HG02798 (cell line): ENCODE measurements at regions not wholly inside any gene's neighbourhood (a gene's known extent, or its start where the extent isn't known, plus 50 kb on each side); places are given as distances from the start of the nearest gene placed in this dataset.
"Not testable (repeated sequence)": the region's sequence is repeated elsewhere in the genome, so short reads cannot be mapped to it uniquely, and the experiment has no call there.

Experiments
- ATAC-seq: cut with Tn5 transposase; IDR thresholded peaks from one replicate; pipeline ENCODE4 v1.9.1; 2021; ENCODE audit warnings: mild to moderate bottlenecking; ENCODE audit not compliant: unreplicated experiment, poor library complexity

DNA sequence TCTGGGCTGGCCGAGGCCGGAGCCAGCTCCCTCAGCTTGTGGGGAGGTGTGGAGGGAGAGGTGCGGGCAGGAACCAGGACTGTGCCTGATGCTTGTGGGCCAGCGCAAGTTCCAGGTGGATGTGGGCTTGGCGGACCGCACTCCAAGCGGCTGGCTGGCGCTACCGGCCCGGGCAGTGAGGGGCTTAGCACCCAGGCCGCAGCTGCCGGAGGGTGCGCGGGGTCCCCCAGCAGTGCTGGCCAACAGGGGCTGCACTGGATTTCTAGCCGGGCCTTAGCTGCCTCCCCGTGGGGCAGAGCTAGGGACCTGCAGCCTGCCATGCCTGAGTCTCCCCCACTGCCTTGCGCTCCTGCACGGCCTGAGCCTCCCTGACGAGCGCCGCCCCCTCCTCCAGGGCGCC, 242.8 kb downstream of the CCSER2 start:
- no peak for ATAC-seq

DNA sequence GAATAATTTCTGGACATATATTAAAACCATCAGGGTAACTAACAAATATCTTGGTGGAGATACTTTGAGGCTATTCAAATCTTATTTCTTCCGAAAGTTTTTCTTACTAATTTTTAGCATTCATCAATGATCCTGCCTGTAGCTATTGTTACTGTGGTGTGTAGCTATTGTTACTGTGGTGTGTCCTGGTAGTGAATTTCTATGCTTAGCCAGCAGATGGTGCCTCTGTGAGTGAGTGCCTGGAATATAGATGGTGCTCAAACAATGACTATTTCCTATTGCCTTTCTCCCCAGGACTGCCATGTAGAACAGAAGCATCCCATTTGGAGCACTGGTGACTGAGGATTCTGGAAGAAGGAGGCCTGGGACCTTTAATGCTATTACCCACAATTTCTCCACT, 245.7 kb downstream of the CCSER2 start:
- ATAC-seq = no peak

DNA sequence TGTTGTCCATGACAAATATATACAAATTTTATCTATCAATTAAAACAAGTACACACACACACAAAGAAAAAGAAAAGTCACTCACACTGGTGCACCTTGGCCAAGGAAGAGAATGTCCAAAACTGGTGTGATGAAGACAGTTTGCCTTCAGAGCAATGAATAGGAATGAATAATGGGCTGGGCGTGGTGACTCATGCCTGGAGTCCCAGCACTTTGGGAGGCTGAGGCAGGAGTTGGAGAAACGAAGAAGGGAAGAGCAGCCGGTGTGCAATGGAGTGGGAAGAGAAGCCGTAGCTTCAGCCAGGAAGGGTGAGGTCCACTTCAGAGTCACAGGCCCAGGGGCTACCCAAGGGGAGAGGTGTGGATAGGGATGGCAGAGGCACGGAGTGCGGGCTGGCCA, 253.6 kb downstream of the CCSER2 start:
- no peak for ATAC-seq

DNA sequence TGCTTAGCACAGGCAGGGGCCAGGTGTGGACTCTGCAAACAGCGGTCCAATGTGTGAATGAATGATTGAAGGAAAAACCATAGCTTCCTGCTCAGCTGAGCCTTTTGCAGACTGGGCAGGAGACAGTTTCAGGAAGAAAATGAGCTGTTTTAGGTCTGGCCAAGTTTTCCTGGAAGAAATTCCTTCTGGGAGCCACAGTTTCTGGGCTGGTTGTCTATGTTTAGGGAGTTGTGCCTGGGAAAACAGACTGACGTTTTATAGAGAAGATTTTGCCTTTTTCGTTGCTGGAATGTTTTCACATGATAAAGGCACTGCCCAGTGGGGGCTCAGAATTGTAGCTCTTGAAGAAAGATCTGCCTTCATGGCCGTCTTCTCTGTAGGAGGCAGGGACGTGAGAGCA, 255.1 kb downstream of the CCSER2 start:
- ATAC-seq = no peak

DNA sequence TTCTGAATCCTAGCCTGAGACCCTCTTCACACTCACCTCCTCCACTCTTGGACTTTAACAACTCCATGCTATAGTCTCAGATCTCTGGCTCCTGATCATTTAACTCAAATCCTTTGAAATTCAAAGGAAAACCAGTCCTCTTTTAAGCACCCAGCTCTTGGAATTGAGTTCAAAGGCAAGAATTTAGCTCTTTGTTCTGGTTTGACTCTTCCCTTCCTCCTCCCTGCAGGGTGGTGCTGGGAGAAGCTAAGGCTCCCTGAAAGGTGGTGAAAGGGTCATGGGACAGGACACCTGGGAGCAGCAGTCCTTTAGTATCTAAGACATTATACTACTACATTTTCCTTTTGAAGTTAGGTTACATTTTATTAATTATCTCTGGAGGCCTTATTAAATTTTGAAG, 259.4 kb downstream of the CCSER2 start:
- ATAC-seq = no peak

DNA sequence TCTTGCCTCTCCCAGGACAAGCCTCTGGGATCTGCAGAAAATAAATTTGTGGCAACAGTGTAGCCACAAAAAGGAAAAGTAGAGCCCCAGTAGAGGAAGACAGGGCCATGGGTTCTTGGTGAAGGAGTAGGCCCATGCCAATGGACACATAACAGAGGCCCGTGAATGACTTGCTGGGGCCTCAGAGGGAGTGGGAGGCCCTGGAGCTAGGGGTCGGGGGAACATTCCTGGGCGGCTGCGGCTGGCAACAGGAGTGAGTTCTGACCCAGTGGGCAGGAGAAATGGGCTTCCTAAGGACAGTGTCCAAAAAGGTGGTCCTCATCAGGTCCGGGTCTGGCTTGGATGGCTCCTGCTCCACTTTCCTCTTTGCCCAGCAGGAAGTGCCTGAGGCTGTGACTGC, 260.0 kb downstream of the CCSER2 start:
- no peak for ATAC-seq

DNA sequence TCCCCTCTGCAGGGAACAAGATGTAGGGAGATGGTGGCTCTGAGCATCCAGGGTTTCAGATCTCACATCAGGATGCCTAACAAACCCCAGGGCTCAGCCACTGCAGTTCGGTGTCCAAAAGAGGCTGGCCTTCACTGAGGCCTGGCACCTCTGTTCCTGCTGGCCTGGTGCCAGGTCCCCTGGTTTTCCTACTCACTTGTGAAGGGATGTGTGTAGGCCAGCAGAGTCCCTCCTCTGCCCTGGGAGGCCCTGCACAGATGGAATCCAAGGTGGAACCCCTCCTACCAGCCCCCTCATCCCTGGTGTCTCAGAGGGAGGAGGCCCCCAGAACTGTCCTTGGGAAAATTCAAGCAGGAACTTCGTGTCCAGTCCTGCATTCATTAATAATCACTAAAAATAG, 260.6 kb downstream of the CCSER2 start:
- ATAC-seq = no peak

DNA sequence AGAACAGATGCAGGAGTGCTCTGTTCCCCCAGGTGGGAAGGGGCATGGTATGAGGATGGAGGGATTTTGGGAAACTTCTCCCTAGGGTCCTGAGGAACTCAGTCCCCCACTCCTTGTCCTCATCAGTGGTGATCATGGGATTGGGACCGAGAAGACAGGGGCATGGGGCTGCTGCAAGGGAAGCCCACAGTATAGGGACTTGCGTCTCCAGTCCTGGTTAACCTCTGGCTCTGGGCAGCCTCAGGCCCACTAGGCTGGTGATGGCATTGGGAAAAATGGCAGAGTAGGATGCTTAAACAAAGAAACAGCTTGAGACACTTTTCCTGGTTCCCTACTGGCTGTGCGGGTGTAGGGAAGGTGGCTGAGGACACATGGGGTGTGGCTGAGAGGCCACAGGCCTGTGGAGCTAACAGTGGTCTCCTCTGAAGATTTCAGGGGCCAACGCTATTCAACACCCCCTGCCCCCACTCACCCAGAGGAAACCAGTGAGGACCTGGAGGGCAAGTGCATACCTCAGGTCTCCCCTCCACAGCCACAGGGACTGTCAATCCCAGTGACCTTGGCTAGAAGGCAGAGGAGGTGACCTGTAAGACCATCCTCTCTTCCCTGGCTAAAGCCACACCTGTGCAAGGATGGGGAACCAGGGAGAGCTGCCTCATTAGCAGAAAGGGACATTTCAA, 261.3 kb downstream of the CCSER2 start:
- ATAC-seq = no peak

DNA sequence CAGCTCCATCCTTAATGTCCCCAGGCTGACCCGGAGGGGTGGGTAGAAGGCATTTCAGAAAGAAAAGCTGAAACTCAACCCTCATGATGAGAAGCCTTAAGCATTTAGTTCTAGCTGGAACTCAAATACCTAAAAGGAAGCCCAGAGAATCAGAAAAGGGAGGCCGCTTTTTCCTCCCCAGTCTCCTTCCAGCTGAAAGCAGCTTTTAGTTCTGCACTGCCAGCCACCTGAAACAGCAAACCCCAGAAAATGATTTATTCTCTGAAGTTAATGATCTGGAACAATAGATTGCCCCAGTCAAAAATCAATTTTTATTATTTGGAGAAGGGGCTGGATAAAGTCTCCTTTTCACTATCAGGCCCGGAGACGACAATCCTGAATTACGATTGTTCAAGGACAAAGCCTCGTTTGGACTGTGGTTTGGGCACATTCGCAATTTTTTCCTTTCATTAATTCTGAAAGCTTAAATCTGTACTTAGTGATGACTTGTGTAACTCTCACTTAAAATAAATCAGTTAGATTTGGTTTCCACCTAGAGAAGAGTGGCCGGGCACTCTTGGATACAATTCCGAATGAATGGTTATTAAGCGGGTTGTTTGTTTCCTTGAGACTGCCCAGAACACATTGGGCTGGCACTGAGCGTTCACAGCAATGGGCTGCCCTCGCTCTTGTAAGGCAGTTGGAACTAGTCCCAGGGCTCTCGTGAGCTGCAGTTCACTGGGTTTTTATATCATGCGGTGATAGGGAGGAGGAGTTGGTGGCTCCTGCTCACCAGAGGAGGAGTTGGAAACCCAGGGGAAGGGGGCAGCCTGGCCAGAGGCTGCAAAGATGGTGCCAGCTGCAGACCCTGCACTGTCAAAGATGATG, 262.2 kb downstream of the CCSER2 start:
- ATAC-seq = no peak

DNA sequence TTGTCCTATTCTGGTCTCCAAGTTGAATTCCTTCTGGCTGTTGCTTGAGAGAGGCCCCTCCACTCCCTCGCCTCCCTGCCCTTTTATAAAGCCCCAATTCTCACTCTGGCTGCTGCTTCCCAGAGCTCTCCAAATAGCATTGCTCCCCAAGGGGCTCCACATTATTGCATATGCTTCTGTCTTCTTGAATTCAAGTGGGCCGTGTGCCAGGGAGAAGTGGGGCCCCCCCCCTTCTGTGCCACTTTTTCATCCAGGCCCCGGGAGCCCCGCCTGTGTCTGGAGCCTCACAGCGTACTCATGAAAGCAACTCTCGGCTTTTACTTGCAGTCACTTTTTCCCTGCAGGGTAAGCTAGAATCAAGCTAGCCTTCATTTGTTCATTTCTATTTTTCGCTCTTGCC, 265.1 kb downstream of the CCSER2 start:
- no peak for ATAC-seq

DNA sequence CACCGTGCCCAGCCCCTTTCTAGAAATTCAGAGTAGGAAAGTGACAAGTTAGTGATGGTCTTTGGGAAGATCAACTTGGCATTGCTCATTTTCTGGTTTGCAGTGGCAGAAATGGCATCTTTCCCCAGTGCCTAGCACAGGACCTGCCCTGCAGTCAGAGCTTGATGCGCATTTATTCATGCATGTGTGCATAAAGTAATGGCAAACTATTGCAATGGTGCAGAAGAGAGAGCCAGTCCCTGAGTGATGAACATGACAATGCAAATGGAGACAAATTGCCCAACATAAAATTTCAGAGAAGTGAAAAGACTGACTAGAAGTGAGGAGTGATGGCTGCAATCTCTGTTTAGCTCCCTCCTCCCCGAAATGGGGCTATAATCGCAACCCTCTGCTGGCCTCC, 268.2 kb downstream of the CCSER2 start:
- ATAC-seq = no peak

DNA sequence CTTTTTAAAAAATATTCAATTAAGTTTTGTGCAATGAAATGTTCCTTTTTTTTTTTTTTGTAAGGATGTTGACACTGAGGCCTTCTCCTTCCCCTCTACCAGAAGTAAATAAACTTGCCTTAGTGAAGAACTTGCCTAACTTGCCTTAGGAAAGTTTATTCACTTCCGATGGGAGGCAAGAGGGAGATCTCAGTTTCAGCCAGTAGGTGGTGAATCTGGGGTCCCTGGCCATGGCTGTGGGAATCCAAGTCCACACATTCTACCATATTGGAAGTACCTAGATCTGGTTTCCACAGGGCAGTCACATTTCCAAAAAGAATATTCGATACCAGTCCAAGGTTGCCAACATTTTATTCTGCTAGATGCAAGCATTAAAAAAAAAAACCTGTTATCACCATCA, 270.9 kb downstream of the CCSER2 start:
- ATAC-seq = no peak

DNA sequence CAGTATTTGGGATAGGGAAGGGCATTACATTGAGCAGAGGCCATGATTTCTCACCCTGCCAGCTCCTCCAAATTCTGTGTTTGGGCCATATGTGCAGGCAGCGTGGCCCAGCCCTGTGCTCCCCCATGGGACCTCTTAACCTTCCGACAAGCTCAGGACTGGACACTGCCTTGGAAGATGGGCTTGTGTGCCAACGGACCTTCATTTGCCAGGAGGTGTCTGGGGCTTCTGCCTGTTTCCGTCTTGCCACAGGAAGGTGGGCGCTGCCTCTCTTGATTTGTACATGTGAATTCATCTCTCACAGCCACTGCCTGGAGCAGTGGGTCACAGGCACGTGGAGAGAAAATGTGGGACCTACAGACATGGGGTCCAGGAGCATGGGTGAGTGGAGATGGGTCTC, 272.6 kb downstream of the CCSER2 start:
- ATAC-seq = no peak

DNA sequence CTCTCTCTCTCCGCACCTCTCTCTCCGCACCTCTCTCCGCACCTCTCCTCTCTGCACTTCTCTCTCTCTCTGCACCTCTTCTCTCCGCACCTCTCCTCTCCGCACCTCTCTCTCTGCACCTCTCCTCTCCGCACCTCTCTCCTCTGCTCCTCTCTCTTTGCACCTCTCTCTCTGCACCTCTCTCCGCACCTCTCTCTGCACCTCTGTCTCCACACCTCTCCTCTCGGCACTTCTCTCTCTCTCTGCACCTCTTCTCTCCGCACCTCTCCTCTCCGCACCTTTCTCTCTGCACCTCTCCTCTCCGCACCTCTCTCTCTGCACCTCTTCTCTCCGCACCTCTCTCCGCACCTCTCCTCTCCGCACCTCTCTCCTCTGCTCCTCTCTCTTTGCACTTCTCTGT, 274.2 kb downstream of the CCSER2 start:
- not testable (repeated sequence) for ATAC-seq

DNA sequence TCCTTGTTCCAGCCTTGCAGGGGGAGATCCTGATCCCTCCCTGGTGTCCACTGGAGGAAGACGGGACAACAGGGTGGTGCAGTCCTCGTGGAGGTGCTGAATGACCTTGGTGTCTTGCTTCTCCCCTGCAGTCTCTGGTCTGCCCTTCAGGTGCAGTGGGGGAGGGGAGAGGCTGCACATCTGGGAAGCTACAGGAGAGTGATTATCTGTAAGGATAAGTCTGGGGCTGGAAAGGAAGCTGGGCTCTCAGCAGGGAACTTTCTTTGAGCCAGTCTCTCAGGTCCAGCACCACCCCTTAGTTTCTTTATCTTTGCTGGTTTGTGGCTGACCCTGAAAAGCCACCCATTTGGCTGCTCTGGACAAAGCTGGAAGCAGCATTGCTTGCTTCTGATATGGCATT, 275.6 kb downstream of the CCSER2 start:
- no peak for ATAC-seq

DNA sequence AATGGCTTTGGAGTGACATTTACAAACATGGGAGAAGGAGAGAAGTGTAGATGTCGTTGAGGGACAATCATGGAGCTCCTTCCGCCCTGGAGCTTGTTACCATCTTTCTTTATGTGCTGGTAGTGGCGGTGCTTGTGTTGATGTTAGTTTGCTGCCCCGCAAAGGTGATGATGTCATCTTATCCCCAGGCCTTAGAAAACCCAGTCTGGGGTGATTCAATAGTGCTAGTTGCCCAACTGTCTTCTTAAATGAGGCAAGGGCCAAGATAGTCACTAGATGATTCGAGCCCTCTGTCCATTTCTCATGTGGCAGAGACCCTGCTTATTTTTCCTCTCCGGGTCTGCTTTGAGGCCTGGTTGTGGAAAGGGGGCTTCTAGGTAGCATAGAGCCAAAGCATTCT, 277.4 kb downstream of the CCSER2 start:
- ATAC-seq = no peak

DNA sequence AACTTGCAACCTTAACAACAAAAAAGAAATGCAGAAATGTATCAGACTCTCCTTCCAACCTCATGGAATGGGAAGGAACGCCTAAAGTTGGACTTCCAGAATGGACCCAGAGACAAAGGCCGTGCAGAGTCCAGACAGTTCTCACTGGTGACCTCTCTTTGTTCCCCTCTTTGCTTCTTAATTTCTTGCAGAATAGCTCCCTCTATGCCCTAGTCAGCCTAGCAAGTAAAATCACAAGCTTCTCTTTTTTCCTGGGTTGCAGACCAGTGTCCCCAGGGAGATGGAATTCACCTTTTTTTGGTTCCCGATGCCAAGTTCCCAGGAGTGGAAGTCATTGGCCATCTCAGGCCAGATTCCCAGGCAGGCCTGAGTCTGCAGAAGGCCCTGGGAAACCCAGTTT, 278.0 kb downstream of the CCSER2 start:
- no peak for ATAC-seq

DNA sequence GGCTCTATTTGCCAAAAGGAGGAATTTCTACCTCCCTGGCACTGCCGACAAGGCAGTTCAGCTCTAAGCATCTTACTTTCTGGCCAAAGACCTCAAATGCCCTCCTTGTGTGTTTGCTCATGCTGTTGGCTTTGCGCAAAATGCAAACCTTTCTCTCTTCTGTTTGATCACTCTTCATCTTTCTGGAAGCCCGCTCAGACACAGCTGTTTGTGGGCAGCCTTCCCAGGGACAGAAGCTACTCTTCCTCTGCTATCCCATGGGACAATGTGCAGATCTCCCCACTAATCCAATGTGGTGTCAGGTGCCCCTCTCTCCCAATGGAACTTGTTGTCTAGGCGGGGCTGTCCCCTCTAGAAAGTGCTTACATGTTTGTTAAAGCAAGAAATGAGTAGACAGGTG, 278.7 kb downstream of the CCSER2 start:
- no peak for ATAC-seq

DNA sequence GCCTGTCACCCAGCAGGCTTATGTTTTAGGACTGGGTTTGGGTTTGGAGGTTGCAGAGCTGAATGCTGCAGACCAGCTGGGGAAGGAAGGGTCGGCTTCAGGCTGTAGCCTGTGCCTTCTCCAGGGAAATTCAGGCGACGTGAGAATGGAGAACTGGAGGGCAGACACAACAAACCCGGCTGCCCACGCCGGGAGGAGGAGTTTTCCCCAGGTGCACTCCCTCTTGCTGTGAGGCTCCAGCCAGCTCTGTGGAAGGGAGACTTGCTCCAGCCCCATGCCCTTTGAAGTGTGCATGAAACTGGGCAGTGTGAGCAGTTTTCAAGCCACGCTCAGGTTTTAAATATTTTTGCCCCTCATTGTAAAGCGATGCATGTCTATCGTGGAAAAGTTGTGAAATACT, 279.1 kb downstream of the CCSER2 start:
- ATAC-seq = no peak

DNA sequence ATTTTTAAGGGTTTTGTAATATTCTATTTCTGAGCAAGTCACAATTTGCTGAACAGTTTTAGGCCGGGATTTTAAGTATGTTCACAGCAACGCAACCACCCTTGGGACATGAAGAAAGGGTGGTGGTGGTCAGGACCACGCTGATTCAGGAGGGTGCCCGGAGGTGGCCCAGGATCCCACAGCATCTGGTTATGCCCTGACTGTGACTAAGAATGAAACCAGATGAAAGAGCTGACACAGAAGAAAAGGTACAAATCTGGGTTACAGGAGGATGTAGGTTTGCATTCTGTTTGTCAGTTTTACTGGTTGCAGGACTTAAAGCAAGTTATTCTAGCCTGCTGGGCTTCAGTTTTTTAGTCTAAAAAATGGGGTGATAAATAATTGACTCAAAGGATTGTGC, 279.7 kb downstream of the CCSER2 start:
- peak; percentile 68 for ATAC-seq

DNA sequence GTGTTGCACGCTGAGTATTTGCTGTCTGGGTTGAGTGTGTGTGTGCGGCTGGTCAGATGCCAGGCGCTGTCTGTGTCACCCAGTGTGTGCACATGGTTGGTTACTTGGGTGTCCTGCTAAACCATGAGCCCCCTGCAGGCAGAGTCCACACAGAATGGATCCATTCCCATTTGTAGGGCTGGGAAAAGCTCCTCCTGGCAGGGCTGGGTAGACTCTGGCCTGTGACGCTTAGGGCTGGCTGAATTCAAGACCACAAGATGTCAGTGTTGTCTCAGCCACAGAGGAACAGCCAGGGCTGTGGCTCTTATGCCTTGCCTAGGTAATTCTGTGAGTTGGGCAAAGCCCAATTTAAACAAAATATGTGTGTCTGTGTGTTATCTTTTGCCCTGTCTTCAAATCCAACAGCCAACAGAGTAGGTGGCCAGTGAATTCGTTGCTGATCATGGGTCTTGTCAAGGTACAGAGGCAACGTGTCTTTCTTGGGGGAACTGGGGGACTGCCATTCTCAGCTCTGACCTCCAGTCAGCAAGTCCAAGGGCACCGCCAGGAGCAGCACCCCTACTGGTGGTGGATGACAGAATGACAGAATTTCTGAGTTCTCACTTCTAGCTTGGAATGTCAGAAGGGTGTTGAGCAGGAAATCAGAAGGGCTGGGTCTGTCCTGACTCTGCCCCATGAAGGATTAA, 285.1 kb downstream of the CCSER2 start:
- ATAC-seq = peak; percentile 45
